IPS-20b (cell line): ENCODE measurements at regions not wholly inside any gene's neighbourhood (a gene's known extent, or its start where the extent isn't known, plus 50 kb on each side); places are given as distances from the start of the nearest gene placed in this dataset.

Source experiments
- H3K27ac ChIP-seq: one replicate; pipeline ENCODE4 v1.5.1; 2013; ENCODE audit warnings: low read length
- H3K27me3 ChIP-seq: 2 replicates; pipeline ENCODE4 v1.6.1; 2013; ENCODE audit warnings: mild to moderate bottlenecking, low read length, inconsistent platforms; ENCODE audit not compliant: insufficient read depth
- H3K36me3 ChIP-seq: 2 replicates; pipeline ENCODE4 v1.6.1; 2013; ENCODE audit warnings: low read depth, mild to moderate bottlenecking, inconsistent platforms, low read length, moderate library complexity; ENCODE audit not compliant: insufficient read depth
- H3K4me1 ChIP-seq: 2 replicates; pipeline ENCODE4 v1.6.1; 2013; ENCODE audit warnings: mild to moderate bottlenecking, control low read depth, inconsistent platforms, low read length, moderate library complexity; ENCODE audit not compliant: insufficient read depth
- H3K4me3 ChIP-seq: 2 replicates; pipeline ENCODE4 v1.5.1; 2013; ENCODE audit warnings: mild to moderate bottlenecking, low read length, inconsistent platforms
- H3K9ac ChIP-seq: 2 replicates; pipeline ENCODE4 v1.6.1; 2013; ENCODE audit warnings: low read depth, mild to moderate bottlenecking, inconsistent platforms, low read length, moderate library complexity
- H3K9me3 ChIP-seq: 2 replicates; pipeline ENCODE4 v1.6.1; 2013; ENCODE audit warnings: mild to moderate bottlenecking, low read depth, low read length, inconsistent platforms; ENCODE audit not compliant: insufficient read depth

DNA sequence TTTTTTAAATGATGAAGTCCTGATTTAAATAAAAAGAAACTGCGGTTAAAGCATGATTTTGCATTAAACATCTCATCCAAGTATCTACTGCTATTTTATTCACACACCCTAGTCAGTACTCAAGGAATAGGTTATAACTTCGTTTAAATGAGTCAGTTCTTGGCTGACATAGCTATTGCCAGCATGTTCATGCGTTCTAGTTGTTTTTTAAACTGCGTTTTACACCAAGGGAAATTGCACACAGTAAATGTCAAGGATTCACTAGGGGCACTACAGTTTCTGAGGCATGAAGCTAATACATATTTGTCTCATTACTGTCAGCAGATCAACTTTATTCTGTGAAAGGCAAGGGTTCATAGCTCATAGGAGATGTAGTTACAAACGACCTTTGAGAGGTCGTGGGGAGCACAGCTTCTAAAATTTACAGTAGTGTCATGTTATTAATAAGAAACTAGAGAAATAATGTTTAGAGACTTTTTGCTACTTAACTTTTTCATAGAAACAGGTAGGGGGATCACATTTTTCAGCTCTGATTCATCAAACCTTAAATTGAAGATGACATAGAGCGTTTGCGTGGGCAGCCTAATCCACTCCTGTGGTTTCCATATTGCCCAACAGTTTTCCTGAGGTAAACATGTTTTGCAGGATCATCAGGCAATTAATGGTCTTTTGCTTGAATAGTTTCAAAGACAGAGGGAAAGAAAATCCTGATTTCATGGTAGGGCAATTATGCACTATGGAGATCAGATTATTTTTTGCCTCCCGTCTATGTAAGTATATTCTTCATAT, 2222.7 kb upstream of the WWC1 start:
- no peaks in the 10 kb centered on the region for H3K27me3 ChIP-seq
- H3K9ac ChIP-seq: no peak overlapping the region
- H3K9me3 ChIP-seq: no peaks in the 10 kb centered on the region
- H3K27ac ChIP-seq: no peak overlapping the region
- H3K4me1 ChIP-seq: peaks cover 31% of the 10 kb centered on the region
- H3K36me3 ChIP-seq: no peaks in the 10 kb centered on the region
- no peak overlapping the region for H3K4me3 ChIP-seq

DNA sequence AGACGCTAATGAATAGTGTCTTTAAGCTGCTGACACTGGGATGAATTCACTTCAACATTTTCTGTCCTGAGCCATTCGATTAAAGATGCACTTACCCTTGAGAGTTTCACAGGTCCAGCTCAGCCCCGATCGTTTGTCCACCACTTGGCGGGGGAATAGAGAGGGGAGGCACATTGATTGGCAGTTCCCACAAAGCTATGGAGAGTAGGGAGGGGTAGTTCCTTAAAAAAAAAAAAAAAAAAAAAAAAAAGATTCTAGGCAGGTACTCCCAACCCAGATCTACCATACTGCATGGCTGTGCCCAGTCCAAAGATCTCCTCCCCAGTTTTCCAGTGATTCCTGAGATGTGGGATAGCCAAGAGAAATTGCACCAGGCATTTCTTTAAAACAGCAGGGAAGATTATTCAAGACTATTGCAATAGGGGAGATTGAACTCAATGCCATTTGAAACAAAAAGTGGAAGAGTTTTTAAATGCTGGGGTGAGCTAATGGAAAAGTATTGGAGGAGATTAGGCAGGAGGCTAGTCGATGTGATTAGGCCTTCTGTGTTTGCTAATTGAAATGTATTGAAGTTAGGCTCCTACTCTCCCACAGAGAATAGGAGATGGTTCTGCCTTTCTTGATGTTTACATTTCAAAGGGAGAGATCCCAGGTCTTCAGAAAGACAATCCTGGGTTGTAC, 2217.4 kb upstream of the WWC1 start:
- Histone ChIP-seq H3K4me3 (peak overlapping the region; percentile 75), H3K9me3 (no peaks in the 10 kb centered on the region), H3K9ac (peak overlapping the region; percentile 71), H3K4me1 (peaks cover 42% of the 10 kb centered on the region), H3K36me3 (no peaks in the 10 kb centered on the region), H3K27ac (peak overlapping the region; percentile 97), H3K27me3 (no peaks in the 10 kb centered on the region)

DNA sequence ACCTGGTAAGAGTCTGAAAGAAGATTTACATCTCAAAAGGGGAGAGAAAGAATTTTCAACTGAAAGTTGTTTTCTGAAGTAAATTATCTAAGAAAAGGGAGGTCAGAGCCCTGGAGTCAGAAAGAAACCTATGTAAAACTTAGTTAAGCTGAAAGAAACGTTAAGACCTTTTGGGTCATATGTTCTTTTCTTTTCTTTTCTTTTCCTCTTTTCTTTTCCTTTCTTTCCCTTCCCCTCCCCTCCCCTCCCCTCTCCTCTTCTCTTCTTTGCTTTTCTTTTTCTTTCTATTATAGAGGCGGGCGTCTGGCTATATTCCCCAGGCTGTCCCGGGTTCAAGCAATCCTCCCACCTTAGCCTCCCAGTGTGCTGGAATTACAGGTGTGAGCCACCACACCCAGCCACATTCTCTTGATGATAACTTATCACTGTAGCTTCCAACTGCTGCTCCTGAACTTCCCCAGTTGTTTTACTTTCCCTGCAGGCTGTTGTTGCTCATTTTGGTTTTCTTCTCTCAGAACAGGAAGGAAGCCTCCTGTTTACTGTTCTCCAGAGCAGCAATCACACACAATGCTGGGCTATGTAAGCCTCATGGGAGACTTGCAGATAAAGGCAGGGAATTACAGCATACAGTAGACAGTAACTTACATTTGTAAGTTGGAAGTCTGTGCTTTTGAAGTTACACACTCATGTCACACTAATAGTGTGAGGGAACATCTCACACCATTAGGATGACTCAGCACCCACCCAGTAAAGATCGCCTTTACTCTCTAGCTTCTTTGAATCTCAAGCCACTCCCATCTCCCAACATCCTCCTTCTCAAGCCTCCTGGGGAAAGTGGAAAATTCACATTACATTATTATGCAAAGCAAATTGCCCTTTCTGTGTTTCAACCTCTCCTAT, 2216.6 kb upstream of the WWC1 start:
- Histone ChIP-seq H3K4me1 (peaks cover 42% of the 10 kb centered on the region), H3K9ac (peak overlapping the region; percentile 88), H3K27me3 (no peaks in the 10 kb centered on the region), H3K36me3 (no peaks in the 10 kb centered on the region), H3K9me3 (no peaks in the 10 kb centered on the region), H3K27ac (peak overlapping the region; percentile 97), H3K4me3 (peak overlapping the region; percentile 55; the same call in 1 of the 2 replicates)

DNA sequence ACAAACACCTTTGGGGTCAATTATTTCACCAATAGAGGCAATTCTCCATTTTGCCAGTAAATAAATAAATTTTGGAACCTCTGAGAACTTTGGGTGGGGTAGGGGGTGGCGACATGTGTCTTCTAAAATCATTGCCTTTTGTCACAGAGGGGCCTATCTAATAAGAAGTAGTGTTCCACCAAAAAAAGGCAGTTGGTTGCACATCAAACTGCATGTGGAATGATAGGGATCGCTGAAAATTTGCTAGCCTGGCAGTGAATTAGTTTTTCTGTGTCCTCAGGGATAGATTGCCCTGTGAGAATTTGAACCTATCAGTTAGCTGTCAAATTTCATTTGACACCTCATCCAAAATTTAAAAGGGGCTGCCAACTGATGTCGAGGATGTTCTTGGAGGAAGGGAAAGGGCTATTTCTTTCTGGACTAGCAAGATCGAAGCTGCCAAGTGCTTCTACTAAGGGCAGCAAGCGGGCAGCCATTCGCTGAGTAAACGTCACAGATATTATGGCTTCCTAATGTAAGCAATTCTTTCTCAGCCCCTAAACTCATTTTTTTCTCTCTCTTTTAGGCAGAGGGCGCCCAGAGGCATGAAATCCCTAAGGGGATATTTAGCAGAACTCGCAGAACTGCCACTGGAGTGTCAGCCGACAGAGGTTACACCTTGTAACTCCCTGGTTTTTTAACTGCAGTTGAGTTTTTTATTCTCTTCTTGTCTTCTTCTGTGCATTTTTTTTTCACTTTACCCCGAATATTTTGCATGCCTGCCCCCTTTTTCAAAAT, 2208.1 kb upstream of the WWC1 start:
- H3K9me3 ChIP-seq: no peaks in the 10 kb centered on the region
- no peak overlapping the region for H3K27ac ChIP-seq
- peaks cover 24% of the 10 kb centered on the region for H3K4me1 ChIP-seq
- H3K27me3 ChIP-seq: peaks cover 9% of the 10 kb centered on the region; the same call in 1 of the 2 replicates
- H3K9ac ChIP-seq: no peak overlapping the region
- no peaks in the 10 kb centered on the region for H3K36me3 ChIP-seq
- no peak overlapping the region for H3K4me3 ChIP-seq

DNA sequence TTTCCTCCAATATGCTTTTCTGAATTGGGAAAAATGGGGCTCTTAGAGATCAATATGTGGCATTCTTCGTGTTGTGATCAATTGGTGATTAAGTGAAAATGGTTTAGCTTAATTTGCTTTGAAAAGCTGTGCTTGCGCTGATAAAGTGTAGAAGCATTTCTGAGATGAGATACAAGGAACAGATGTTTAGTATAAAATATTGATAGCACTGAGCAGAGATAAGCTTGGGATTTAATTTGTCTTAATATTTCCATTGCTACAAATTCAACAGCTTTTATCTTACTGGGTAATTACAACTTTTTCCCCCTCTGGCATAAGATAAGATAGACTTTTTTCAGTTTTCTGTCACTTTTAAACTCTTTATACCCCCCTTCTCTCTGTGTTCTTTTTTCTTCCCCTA, 2204.9 kb upstream of the WWC1 start:
- Histone ChIP-seq H3K9ac (no peak overlapping the region), H3K4me3 (no peak overlapping the region), H3K27ac (no peak overlapping the region), H3K4me1 (peaks cover 29% of the 10 kb centered on the region), H3K9me3 (no peaks in the 10 kb centered on the region), H3K27me3 (peaks cover 9% of the 10 kb centered on the region; the same call in 1 of the 2 replicates), H3K36me3 (no peaks in the 10 kb centered on the region)

DNA sequence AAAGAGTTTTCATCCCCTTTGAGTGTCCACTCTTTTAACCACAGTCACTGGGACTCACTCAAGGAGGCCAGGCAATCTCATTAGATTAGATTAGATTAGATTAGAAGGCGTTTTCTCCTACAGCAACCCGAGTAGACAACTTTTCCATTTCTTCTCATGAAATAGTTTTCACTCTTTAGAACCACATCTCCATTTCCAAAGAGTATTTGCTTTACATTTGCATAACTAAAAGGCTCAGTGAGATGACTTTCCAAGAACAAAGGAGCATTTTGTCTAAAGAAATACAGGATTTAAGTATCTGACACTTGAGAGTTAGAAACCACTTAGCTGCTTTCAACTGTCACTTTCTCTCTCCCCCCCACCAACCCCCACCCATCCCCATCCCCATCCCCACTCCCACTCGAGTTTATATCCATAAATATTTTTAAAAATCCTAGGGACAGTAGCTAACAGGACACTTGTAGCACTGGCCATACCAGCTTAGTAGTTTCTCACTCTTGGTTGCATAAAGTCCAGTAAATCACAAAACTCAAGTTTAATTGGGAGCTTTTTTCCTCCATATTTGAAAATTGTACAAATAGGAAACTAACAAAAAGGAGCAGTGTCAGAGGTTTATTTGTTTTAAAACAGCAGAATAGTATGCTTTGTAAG, 2202.9 kb upstream of the WWC1 start:
- H3K36me3 ChIP-seq: no peaks in the 10 kb centered on the region
- H3K4me1 ChIP-seq: peaks cover 26% of the 10 kb centered on the region
- H3K27me3 ChIP-seq: peaks cover 9% of the 10 kb centered on the region; the same call in 1 of the 2 replicates
- no peak overlapping the region for H3K9ac ChIP-seq
- H3K4me3 ChIP-seq: peak overlapping the region; percentile 34; the same call in 1 of the 2 replicates
- no peak overlapping the region for H3K27ac ChIP-seq
- no peaks in the 10 kb centered on the region for H3K9me3 ChIP-seq

DNA sequence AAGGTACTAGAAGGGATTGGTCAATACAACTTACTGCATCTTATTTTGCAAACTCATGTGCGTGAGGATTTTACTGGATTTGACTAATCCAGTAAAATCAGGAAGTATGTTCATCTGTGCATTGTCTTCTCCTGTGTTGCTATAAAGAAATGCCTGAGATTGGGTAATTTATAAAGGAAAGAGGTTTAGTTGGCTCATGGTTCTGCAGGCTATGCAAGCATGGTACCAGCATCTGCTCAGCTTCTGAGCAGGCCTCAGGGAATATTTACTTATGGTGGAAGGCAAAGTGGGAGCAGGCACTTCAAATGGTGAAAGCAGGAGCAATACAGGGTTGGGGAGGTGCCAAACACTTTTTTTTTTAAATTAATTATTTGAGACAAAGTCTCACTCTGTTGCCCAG, 2199.5 kb upstream of the WWC1 start:
- Histone ChIP-seq H3K4me1 (peaks cover 12% of the 10 kb centered on the region; the same call in 1 of the 2 replicates), H3K4me3 (no peak overlapping the region), H3K36me3 (no peaks in the 10 kb centered on the region), H3K27ac (no peak overlapping the region), H3K9me3 (no peaks in the 10 kb centered on the region; the same call in 1 of the 2 replicates), H3K27me3 (peaks cover 6% of the 10 kb centered on the region; the same call in 1 of the 2 replicates), H3K9ac (no peak overlapping the region)

DNA sequence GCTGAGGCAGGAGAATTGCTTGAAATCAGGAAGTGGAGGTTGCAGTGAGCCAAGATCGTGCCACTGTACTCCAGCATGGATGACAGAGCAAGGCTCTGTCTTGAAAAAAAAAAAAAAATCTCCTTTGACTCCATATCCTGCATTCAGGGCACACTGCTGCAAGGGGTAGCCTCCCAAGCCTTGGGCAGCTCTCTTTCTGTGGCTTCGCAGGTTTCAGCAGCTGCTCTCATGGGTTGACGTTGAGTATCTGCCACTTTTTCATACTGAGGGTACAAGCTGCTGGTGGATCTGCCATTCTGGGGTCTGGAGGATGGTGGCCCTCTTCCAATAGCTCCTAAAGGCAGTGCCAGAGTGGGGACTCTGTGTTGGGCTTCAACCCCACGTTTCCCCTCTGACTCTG, 2198.1 kb upstream of the WWC1 start:
- H3K36me3 ChIP-seq: no peaks in the 10 kb centered on the region

DNA sequence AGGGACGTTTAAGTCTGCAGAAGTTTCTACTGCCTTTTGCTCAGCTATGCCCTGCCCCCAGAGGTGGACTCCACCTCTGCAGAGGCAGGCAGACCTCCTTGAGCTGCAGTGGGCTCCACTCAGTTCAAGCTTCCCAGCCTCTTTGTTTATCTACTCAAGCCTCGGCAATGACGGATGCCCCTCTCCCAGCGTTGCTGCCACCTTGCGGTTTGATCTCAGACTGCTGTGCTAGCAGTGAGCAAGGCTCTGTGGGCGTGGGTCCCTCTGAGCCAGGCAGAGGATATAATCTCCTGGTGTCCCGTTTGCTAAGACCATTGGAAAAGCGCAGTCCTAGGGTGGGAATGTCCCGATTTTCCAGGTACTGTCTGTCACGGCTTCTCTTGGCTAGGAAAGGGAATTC, 2188.5 kb upstream of the WWC1 start:
- H3K4me1 ChIP-seq: peaks cover 2% of the 10 kb centered on the region; the same call in 1 of the 2 replicates
- peaks cover 19% of the 10 kb centered on the region for H3K9me3 ChIP-seq
- H3K4me3 ChIP-seq: no peak overlapping the region
- H3K27ac ChIP-seq: no peak overlapping the region
- no peaks in the 10 kb centered on the region for H3K36me3 ChIP-seq
- no peaks in the 10 kb centered on the region for H3K27me3 ChIP-seq
- H3K9ac ChIP-seq: no peak overlapping the region

More for the DNA sequence above, 2198.1 kb upstream of the WWC1 start:
- Histone ChIP-seq H3K9ac (no peak overlapping the region), H3K4me3 (no peak overlapping the region), H3K27me3 (no peaks in the 10 kb centered on the region), H3K4me1 (peaks cover 9% of the 10 kb centered on the region; the same call in 1 of the 2 replicates), H3K27ac (no peak overlapping the region), H3K9me3 (no peaks in the 10 kb centered on the region; the same call in 1 of the 2 replicates)

DNA sequence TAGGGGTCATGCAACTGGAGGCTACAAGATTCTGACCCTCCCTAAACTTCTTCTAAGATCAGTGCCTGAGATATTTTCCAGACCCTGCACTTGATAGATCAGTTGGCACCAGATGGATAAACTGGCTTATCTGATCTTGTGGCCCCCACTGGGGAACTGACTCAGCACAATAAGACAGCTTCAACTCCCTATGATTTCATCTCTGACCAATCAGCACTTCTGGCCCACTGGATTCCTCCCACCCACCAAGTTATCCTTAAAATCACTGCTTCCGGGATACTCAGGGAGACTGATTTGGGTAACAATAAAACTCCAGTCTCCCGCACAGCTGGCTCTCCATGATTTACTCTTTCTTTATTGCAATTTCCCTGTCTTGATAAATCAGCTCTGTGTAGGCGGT, 2180.4 kb upstream of the WWC1 start:
- Histone ChIP-seq H3K36me3 (no peaks in the 10 kb centered on the region), H3K4me1 (no peaks in the 10 kb centered on the region), H3K4me3 (no peak overlapping the region), H3K27ac (peak overlapping the region; percentile 11), H3K9me3 (no peaks in the 10 kb centered on the region), H3K9ac (no peak overlapping the region), H3K27me3 (no peaks in the 10 kb centered on the region)
